ENCODE measurements at regions not wholly inside any gene's neighbourhood (a gene's known extent, or its start where the extent isn't known, plus 50 kb on each side); places are given as distances from the start of the nearest gene placed in this dataset.

GRCh38 chr13:30816736-30817135, 81.4 kb downstream of the ALOX5AP start:
- TF ChIP-seq CTCF (conservative IDR thresholded peaks at IDR 0.05; ENCODE audit: low read length) = no peak
- DNase-seq (ENCODE audit: low read depth) = no peak

GRCh38 chr13:30818323-30818960, 83.1 kb downstream of the ALOX5AP start:
- H3K4me3 ChIP-seq (ENCODE audit: low read length) = no peak overlapping the region
- peak; percentile 97 for DNase-seq (ENCODE audit: low read depth)
- no peak for TF ChIP-seq CTCF (conservative IDR thresholded peaks at IDR 0.05; ENCODE audit: low read length)

More at GRCh38 chr13:30816736-30817135, 81.4 kb downstream of the ALOX5AP start:
- H3K4me3 ChIP-seq (ENCODE audit: low read length) = no peak overlapping the region

DNA sequence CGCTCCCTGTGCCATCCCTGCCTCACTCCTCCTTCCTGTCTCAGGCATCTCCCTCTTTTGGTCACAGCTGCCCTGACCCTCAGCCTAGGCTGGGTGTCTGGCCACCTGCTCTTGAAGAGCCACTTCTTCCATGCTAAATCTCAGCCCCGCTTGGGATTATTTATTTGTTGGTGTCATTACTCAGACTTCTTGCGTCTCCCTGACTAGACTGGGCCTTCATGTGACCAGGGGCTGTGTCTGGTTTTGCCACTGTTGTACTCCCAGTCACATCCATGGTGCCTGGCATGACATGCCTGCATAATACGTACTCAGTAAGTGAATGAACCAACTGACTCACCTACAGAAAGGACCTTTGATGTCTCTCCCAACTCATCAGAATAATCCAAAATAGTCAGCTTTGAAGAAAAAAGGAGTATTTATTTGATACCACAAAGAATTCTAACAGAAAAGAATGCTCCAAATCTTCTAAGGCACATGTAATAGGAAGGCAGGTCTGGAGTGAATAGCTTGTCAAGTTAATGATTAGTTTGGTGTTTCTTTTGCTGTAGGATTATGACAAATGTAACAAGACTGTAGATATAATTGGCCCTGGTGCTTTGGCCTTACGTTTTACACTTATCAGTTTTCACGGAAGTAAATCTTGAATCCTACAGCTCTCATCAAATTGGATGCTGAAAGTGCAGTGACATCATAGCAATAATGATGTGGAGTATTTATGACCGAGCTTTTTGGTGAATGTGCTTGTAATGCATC, 84.0 kb downstream of the ALOX5AP start:
- H3K4me3 ChIP-seq (ENCODE audit: low read length) = no peak overlapping the region
- no peak for TF ChIP-seq CTCF (conservative IDR thresholded peaks at IDR 0.05; ENCODE audit: low read length)
- DNase-seq (ENCODE audit: low read depth) = peak; percentile 33

GRCh38 chr13:30821421-30821820, 84.7 kb upstream of the MEDAG start:
- no peak for TF ChIP-seq CTCF (conservative IDR thresholded peaks at IDR 0.05; ENCODE audit: low read length)

GRCh38 chr13:30824651-30825050, 81.4 kb upstream of the MEDAG start:
- no peak for TF ChIP-seq CTCF (conservative IDR thresholded peaks at IDR 0.05; ENCODE audit: low read length)
- DNase-seq (ENCODE audit: low read depth) = no peak
- no peak overlapping the region for H3K4me3 ChIP-seq (ENCODE audit: low read length)

More at GRCh38 chr13:30821421-30821820, 84.7 kb upstream of the MEDAG start:
- no peak overlapping the region for H3K4me3 ChIP-seq (ENCODE audit: low read length)
- no peak for DNase-seq (ENCODE audit: low read depth)

DNA sequence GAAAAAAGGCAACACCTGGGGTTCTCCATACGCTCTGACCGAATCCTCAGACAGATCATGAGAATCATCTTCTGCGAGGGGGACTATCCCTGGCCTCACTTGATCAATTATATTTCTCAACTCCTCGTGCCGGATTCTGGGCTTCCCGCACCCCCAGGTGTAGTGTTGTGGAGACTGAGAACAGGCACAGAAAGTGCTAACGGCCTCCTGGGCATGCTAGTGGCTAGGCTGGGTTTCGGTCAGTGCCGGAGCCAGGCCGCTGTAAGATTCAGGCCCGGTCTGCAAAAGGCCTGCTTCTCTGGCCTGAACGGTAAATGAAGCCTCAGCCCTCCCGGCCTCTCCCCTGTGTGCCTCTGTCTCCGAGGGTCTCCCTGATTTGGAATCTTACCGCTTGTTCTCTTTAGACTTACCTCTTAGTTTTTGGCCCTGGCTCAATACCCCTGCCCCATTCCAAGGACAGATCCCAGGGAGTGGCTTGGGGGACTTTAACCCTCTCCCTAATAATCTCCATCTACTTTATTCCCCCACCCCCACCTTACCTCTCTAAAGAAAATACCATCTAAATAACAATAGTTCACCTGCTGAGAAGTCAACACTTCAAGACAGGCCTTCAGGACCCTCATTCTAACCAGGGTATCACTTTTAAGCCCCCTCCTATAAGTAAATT, 79.0 kb upstream of the MEDAG start:
- TF ChIP-seq CTCF (conservative IDR thresholded peaks at IDR 0.05; ENCODE audit: low read length) = no peak
- no peak for DNase-seq (ENCODE audit: low read depth)
- no peak overlapping the region for H3K4me3 ChIP-seq (ENCODE audit: low read length)

Measured in AG10803 (cell line).